HFFc6 (cell line): ENCODE measurements at regions not wholly inside any gene's neighbourhood (a gene's known extent, or its start where the extent isn't known, plus 50 kb on each side); places are given as distances from the start of the nearest gene placed in this dataset.

Experiments used
- DNase-seq: peaks from one replicate; pipeline ENCODE4 v3.0.0-alpha.2; 2018
- H3K27ac Mint-ChIP-seq: 2 replicates; pipeline ENCODE4 v1.8.0; 2020; ENCODE audit warnings: mild to moderate bottlenecking, mixed read lengths
- H3K27me3 Mint-ChIP-seq: 2 replicates; pipeline ENCODE4 v1.8.0; 2021; ENCODE audit warnings: mild to moderate bottlenecking, moderate library complexity, mixed read lengths; ENCODE audit not compliant: insufficient read depth
- H3K36me3 Mint-ChIP-seq: 2 replicates; pipeline ENCODE4 v1.8.0; 2021; ENCODE audit warnings: low read depth, mixed read lengths
- H3K4me1 Mint-ChIP-seq: 2 replicates; pipeline ENCODE4 v1.8.0; 2020; ENCODE audit warnings: low read depth, mixed read lengths
- H3K4me3 Mint-ChIP-seq: 2 replicates; pipeline ENCODE4 v1.8.0; 2020; ENCODE audit warnings: mild to moderate bottlenecking, moderate library complexity, mixed read lengths
- H3K9me3 Mint-ChIP-seq: 2 replicates; pipeline ENCODE4 v1.8.0; 2020; ENCODE audit warnings: mild to moderate bottlenecking, mixed read lengths
- TF ChIP-seq, protein P1 (sequence below): fragments of 200-600 bp; sonication (generic); IDR thresholded peaks from 2 replicates; pipeline ENCODE4 v1.5.0; 2021; ENCODE audit warnings: antibody characterized with exemption, mild to moderate bottlenecking

DNA sequence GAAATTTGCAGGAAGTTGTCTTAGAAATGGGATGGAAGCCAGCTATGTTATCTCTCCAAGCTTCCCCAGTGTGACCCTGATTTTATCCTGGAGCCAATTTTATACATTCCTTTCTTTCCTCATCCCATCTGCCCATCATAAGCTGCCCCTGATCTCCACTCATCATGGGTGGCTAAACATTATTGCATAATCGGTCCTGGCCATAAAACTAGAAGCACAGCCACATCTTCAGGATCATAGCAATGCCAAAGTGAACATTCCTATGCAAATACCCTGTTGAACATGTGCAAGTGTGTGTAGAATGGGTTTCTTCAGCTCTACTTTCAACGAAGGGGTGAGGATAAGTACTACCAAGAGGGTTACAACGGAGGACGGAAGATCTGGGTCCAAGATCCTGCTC lies 50.6 kb upstream of the COG2 start:
- Mint-ChIP-seq H3K27me3 (no peaks in the 10 kb centered on the region), H3K9me3 (peaks cover 11% of the 10 kb centered on the region), H3K27ac (no peak overlapping the region), H3K36me3 (no peaks in the 10 kb centered on the region), H3K4me1 (no peaks in the 10 kb centered on the region), H3K4me3 (no peak overlapping the region)
- DNase-seq = no peak
- TF ChIP-seq, protein P1, sequence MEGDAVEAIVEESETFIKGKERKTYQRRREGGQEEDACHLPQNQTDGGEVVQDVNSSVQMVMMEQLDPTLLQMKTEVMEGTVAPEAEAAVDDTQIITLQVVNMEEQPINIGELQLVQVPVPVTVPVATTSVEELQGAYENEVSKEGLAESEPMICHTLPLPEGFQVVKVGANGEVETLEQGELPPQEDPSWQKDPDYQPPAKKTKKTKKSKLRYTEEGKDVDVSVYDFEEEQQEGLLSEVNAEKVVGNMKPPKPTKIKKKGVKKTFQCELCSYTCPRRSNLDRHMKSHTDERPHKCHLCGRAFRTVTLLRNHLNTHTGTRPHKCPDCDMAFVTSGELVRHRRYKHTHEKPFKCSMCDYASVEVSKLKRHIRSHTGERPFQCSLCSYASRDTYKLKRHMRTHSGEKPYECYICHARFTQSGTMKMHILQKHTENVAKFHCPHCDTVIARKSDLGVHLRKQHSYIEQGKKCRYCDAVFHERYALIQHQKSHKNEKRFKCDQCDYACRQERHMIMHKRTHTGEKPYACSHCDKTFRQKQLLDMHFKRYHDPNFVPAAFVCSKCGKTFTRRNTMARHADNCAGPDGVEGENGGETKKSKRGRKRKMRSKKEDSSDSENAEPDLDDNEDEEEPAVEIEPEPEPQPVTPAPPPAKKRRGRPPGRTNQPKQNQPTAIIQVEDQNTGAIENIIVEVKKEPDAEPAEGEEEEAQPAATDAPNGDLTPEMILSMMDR = no peak

DNA sequence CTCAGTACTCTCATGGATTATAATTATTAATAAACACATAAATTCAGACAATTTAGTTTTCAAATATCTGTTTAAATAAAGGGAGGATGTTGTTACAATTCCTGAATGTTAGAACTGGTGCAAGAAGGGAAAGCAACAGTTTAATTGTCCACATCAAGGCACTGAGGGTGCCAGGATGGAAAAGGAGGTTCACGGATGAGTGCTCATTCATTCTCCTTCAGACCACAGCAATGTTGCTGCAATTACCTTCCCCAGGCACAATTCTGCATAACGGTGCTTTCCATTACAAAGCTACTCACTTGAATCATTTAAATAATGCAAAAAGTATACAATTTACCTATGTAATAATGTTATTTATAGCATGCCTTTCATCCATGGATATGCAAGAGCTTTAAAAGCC lies 52.3 kb upstream of the COG2 start:
- Mint-ChIP-seq H3K9me3 (peaks cover 11% of the 10 kb centered on the region), H3K27ac (no peak overlapping the region), H3K36me3 (no peaks in the 10 kb centered on the region), H3K4me1 (no peaks in the 10 kb centered on the region), H3K4me3 (no peak overlapping the region), H3K27me3 (no peaks in the 10 kb centered on the region)
- TF ChIP-seq, protein P1 = no peak
- no peak for DNase-seq

DNA sequence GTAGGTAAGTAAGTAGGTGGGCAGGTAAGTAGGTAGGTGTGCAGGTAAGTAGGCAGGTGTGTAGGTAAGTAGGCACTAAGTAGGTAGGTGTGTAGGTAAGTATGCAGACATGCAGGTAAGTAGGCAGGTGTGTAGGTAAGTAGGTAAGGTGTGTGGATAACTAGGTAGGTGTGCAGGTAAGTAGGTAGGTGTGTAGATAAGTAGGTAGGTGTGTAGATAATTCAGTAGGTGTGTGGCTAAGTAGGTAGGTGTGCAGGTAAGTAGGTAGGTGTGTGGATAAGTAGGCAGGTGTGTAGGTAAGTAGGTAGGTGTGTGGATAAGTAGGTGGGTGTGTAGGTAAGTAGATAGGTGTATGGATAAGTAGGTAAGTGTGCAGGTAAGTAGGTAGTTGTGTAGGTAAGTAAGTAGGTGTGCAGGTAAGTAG lies 53.9 kb upstream of the COG2 start:
- DNase-seq = no peak

DNA sequence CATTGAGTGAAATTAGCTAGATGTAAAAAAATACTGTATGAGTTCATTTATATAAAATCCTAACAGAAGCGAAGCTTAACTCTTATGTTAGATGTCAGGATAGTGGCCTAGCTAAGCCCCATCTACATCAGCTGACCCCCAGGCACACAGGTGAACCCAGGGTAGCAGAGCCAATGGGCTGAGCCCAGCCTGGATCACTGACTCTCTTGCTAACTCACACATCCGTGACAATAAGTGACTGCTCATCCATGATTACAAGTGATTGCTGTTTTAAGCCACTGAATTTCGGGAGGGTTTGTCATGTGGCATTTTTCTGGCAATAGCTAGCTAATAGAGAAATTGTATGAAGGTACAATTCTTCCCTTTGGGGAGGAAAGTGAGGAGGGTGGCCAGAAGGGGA lies 55.2 kb upstream of the COG2 start:
- Mint-ChIP-seq H3K27me3 (no peaks in the 10 kb centered on the region), H3K36me3 (no peaks in the 10 kb centered on the region), H3K9me3 (peaks cover 14% of the 10 kb centered on the region), H3K4me3 (no peak overlapping the region), H3K27ac (no peak overlapping the region), H3K4me1 (no peaks in the 10 kb centered on the region)
- no peak for DNase-seq
- TF ChIP-seq, protein P1 = no peak

More for the DNA sequence above, 53.9 kb upstream of the COG2 start:
- Mint-ChIP-seq H3K27ac (no peak overlapping the region), H3K4me1 (no peaks in the 10 kb centered on the region), H3K9me3 (peaks cover 14% of the 10 kb centered on the region), H3K27me3 (no peaks in the 10 kb centered on the region), H3K4me3 (no peak overlapping the region), H3K36me3 (no peaks in the 10 kb centered on the region)
- TF ChIP-seq, protein P1 = no peak

DNA sequence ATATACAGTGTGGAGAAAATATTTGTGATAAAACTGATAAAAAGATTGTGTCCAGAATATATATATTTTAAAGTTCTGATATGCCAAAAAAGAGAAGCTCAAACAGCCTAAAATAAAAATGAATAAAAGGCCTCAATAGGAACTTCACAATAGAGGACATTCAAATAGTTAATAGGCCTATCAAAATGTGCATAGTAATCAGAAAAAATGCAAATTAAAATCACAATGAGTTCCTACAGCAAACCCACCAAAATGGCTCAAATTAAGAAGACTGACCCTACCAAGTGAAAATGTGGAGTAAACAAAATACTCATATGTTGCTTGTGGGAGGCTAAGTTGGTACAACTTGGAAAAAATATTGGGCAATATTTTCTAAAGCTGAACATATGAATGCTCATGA lies 57.6 kb upstream of the COG2 start:
- no peak overlapping the region for H3K27ac Mint-ChIP-seq
- no peak overlapping the region for H3K4me3 Mint-ChIP-seq

More for the DNA sequence above, 57.6 kb upstream of the COG2 start:
- Mint-ChIP-seq H3K27me3 (no peaks in the 10 kb centered on the region), H3K9me3 (peaks cover 17% of the 10 kb centered on the region), H3K4me1 (no peaks in the 10 kb centered on the region), H3K36me3 (no peaks in the 10 kb centered on the region)
- TF ChIP-seq, protein P1 = no peak
- no peak for DNase-seq
